Activated T-cell treated with anti-CD3 and anti-CD28 coated beads, Interleukin-2, amount 50 U/mL, for 24 hours (primary cell): ENCODE measurements at regions not wholly inside any gene's neighbourhood (a gene's known extent, or its start where the extent isn't known, plus 50 kb on each side); places are given as distances from the start of the nearest gene placed in this dataset.

Experiments
- DNase-seq: peaks from one replicate; pipeline ENCODE4 v3.0.0-alpha.2; 2020
- H3K27ac Mint-ChIP-seq: 2 replicates; pipeline ENCODE4 v1.8.0; 2020; ENCODE audit warnings: mild to moderate bottlenecking, mixed read lengths
- H3K27me3 Mint-ChIP-seq: 2 replicates; pipeline ENCODE4 v1.8.0; 2020; ENCODE audit warnings: mixed read lengths
- H3K36me3 Mint-ChIP-seq: 2 replicates; pipeline ENCODE4 v1.8.0; 2020; ENCODE audit warnings: low read depth, mixed read lengths
- H3K4me1 Mint-ChIP-seq: 2 replicates; pipeline ENCODE4 v1.8.0; 2020; ENCODE audit warnings: low read depth, mixed read lengths
- H3K4me3 Mint-ChIP-seq: 2 replicates; pipeline ENCODE4 v1.8.0; 2020; ENCODE audit warnings: mild to moderate bottlenecking, moderate library complexity, mixed read lengths
- H3K9me3 Mint-ChIP-seq: 2 replicates; pipeline ENCODE4 v1.8.0; 2020; ENCODE audit warnings: mixed read lengths

DNA sequence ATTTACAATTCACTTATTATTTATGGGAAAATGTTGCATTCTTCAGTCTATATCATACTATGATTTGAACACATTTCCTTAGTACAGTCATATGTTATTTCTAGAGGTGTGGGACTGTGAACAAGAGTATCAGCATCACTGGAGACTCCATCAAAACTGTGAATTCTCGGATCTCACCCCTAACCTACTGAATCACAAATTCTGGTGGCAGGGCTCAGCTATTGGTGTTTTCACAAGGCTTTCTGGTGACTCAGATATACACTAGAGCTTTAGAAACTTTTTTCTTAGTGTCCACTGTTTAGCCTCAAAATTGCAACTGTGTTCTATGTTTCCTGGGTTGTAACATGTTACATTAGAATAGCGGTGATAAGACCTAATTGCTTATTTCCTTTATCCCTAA is 352.9 kb upstream of the DDI1 start:
- H3K27ac Mint-ChIP-seq = no peak overlapping the region
- H3K9me3 Mint-ChIP-seq = no peaks in the 10 kb centered on the region
- H3K4me1 Mint-ChIP-seq = peaks cover 4% of the 10 kb centered on the region
- H3K4me3 Mint-ChIP-seq = no peak overlapping the region
- H3K36me3 Mint-ChIP-seq = no peaks in the 10 kb centered on the region
- peaks cover 3% of the 10 kb centered on the region for H3K27me3 Mint-ChIP-seq
- no peak for DNase-seq

GRCh38 chr11:103688924-103689323 is 347.5 kb upstream of the DDI1 start:
- Mint-ChIP-seq H3K9me3 (no peaks in the 10 kb centered on the region), H3K27me3 (peaks cover 3% of the 10 kb centered on the region), H3K27ac (no peak overlapping the region), H3K4me3 (no peak overlapping the region), H3K4me1 (no peaks in the 10 kb centered on the region), H3K36me3 (no peaks in the 10 kb centered on the region)
- DNase-seq = no peak

- Mint-ChIP-seq H3K27ac (no peak overlapping the region), H3K4me3 (no peak overlapping the region), H3K27me3 (no peaks in the 10 kb centered on the region), H3K36me3 (no peaks in the 10 kb centered on the region), H3K4me1 (no peaks in the 10 kb centered on the region), H3K9me3 (no peaks in the 10 kb centered on the region)
- DNase-seq = no peak
Observed at GRCh38 chr11:103690356-103690755, 346.1 kb upstream of the DDI1 start.

DNA sequence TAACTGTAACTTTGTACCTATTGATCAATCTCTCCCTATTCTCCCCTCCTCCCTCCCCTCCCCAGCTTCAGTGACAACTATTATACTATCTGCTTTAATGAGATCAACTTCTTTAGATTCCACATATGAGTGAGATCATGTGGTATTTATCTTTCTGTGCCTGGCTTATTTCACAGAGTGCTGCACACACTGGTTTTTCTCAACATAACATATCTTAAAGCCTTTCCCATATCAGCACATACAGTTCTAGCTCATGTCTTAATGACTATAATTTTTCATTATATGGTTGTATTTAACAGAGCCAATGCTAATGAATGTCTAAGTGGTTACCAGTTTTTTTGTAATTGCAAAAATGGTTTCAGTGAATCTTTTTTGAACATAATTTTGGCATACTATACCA is 340.3 kb upstream of the DDI1 start:
- no peaks in the 10 kb centered on the region for H3K27me3 Mint-ChIP-seq
- H3K36me3 Mint-ChIP-seq = no peaks in the 10 kb centered on the region
- H3K4me3 Mint-ChIP-seq = no peak overlapping the region
- no peak for DNase-seq
- H3K4me1 Mint-ChIP-seq = no peaks in the 10 kb centered on the region
- H3K27ac Mint-ChIP-seq = no peak overlapping the region
- H3K9me3 Mint-ChIP-seq = no peaks in the 10 kb centered on the region

GRCh38 chr11:103699216-103699615 is 337.2 kb upstream of the DDI1 start:
- no peaks in the 10 kb centered on the region for H3K36me3 Mint-ChIP-seq
- no peak for DNase-seq
- H3K27ac Mint-ChIP-seq = no peak overlapping the region
- no peaks in the 10 kb centered on the region for H3K4me1 Mint-ChIP-seq
- H3K27me3 Mint-ChIP-seq = no peaks in the 10 kb centered on the region
- no peak overlapping the region for H3K4me3 Mint-ChIP-seq
- H3K9me3 Mint-ChIP-seq = no peaks in the 10 kb centered on the region

- Mint-ChIP-seq H3K4me3 (no peak overlapping the region), H3K27me3 (no peaks in the 10 kb centered on the region), H3K9me3 (no peaks in the 10 kb centered on the region), H3K27ac (no peak overlapping the region), H3K36me3 (no peaks in the 10 kb centered on the region), H3K4me1 (no peaks in the 10 kb centered on the region)
- no peak for DNase-seq
Observed at GRCh38 chr11:103699656-103700055, 336.8 kb upstream of the DDI1 start.

DNA sequence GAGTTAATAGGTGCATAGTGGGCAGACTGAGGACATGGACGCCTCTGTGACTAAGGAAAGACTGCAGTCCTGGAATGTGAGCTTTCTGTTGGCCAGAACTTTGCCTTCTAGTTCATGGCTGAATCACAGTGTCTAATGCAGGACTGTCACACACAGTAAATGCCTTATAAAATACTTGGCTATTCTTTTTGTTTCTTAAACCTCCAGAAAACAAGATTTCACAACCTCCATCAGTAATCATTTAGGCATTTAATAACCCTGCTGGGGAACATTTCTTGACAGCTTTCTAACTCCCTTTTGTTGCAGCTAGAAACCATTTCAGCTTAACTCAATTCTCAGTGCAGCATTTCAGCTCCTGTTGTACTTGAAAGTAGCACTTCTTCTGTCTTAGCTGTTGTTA is 335.8 kb upstream of the DDI1 start:
- Mint-ChIP-seq H3K4me1 (no peaks in the 10 kb centered on the region), H3K36me3 (no peaks in the 10 kb centered on the region), H3K27ac (no peak overlapping the region), H3K4me3 (no peak overlapping the region), H3K9me3 (no peaks in the 10 kb centered on the region), H3K27me3 (no peaks in the 10 kb centered on the region)
- no peak for DNase-seq

GRCh38 chr11:103703437-103703836 is 333.0 kb upstream of the DDI1 start:
- Mint-ChIP-seq H3K9me3 (no peaks in the 10 kb centered on the region), H3K4me1 (no peaks in the 10 kb centered on the region), H3K27ac (no peak overlapping the region), H3K4me3 (no peak overlapping the region), H3K27me3 (no peaks in the 10 kb centered on the region), H3K36me3 (no peaks in the 10 kb centered on the region)
- DNase-seq = no peak

GRCh38 chr11:103703954-103704353 is 332.5 kb upstream of the DDI1 start:
- Mint-ChIP-seq H3K4me3 (no peak overlapping the region), H3K4me1 (no peaks in the 10 kb centered on the region), H3K9me3 (no peaks in the 10 kb centered on the region), H3K27ac (no peak overlapping the region), H3K27me3 (no peaks in the 10 kb centered on the region), H3K36me3 (no peaks in the 10 kb centered on the region)
- no peak for DNase-seq

DNA sequence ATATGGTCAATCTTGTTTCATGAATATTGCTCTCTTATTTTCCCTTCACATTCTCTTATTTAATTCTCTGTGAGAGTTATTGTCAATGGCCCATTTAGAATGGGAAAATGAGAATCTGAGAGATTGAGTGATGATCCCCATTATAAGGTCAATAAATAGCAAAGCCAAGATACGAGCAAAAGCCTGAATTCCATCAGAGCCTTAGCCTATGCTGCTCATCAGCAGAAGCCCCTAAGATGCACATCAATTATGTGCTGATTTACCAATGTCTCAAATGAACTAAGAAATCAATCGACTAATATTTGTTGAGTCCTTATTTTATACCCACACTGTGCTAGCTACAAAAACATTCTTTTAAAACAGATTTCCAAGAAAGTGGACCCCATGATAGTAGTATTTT is 330.8 kb upstream of the DDI1 start:
- H3K4me1 Mint-ChIP-seq = no peaks in the 10 kb centered on the region
- H3K9me3 Mint-ChIP-seq = no peaks in the 10 kb centered on the region
- DNase-seq = no peak
- no peaks in the 10 kb centered on the region for H3K36me3 Mint-ChIP-seq
- H3K27ac Mint-ChIP-seq = no peak overlapping the region
- H3K27me3 Mint-ChIP-seq = no peaks in the 10 kb centered on the region
- no peak overlapping the region for H3K4me3 Mint-ChIP-seq

GRCh38 chr11:103709371-103709770 is 327.1 kb upstream of the DDI1 start:
- DNase-seq = no peak
- Mint-ChIP-seq H3K27ac (no peak overlapping the region), H3K36me3 (no peaks in the 10 kb centered on the region), H3K4me1 (no peaks in the 10 kb centered on the region), H3K4me3 (no peak overlapping the region), H3K27me3 (no peaks in the 10 kb centered on the region), H3K9me3 (no peaks in the 10 kb centered on the region)

DNA sequence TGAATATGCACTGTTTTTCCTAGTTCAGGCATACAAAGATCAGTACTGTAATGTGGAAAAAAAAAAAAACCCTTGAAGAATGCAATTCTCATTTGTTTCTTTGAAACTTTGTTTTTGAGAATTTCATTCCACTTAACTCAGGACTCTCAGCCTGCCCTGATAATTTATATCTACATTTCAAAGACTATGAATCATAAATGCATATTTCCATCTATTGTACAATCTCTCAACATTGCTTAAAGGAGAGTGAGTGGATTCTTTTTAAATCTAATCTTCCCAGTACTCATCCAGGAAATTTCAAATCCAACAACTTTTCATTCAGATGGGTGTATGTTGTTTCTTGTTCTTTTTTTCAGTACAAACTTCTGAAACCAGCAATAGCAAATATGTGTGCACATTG is 322.2 kb upstream of the DDI1 start:
- H3K4me3 Mint-ChIP-seq = no peak overlapping the region
- H3K27me3 Mint-ChIP-seq = no peaks in the 10 kb centered on the region
- DNase-seq = no peak
- H3K36me3 Mint-ChIP-seq = no peaks in the 10 kb centered on the region
- no peak overlapping the region for H3K27ac Mint-ChIP-seq
- H3K9me3 Mint-ChIP-seq = no peaks in the 10 kb centered on the region
- H3K4me1 Mint-ChIP-seq = no peaks in the 10 kb centered on the region

DNA sequence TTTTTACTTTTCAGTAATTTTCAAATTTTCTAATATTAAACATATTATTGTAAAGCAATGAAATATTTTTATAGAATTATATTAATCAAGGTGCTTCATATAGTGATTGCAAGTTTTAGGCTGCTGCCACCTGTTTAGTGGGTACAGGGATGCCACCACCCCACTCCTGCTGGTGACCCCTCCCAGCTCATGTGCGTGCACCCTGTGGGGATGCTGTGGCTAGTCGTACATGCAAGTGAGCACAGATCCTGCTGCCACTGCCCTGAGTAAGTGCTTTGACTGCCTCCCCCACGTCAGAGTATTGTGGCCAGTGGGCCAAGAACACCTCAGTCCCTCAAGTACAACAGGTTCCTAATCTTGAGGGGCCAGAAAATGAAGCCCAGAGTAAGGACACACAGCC is 320.1 kb upstream of the DDI1 start:
- Mint-ChIP-seq H3K4me1 (no peaks in the 10 kb centered on the region), H3K27ac (no peak overlapping the region), H3K4me3 (no peak overlapping the region), H3K36me3 (no peaks in the 10 kb centered on the region), H3K27me3 (no peaks in the 10 kb centered on the region), H3K9me3 (no peaks in the 10 kb centered on the region)
- no peak for DNase-seq

GRCh38 chr11:103727262-103727661 is 309.2 kb upstream of the DDI1 start:
- no peak for DNase-seq
- H3K27me3 Mint-ChIP-seq = no peaks in the 10 kb centered on the region
- no peaks in the 10 kb centered on the region for H3K36me3 Mint-ChIP-seq
- peaks cover 10% of the 10 kb centered on the region for H3K9me3 Mint-ChIP-seq
- H3K4me3 Mint-ChIP-seq = no peak overlapping the region
- H3K4me1 Mint-ChIP-seq = no peaks in the 10 kb centered on the region
- H3K27ac Mint-ChIP-seq = no peak overlapping the region

- H3K4me3 Mint-ChIP-seq = no peak overlapping the region
- DNase-seq = no peak
- peaks cover 10% of the 10 kb centered on the region for H3K9me3 Mint-ChIP-seq
- H3K36me3 Mint-ChIP-seq = no peaks in the 10 kb centered on the region
- H3K4me1 Mint-ChIP-seq = no peaks in the 10 kb centered on the region
- no peak overlapping the region for H3K27ac Mint-ChIP-seq
- no peaks in the 10 kb centered on the region for H3K27me3 Mint-ChIP-seq
Observed at GRCh38 chr11:103729617-103730016, 306.8 kb upstream of the DDI1 start.

DNA sequence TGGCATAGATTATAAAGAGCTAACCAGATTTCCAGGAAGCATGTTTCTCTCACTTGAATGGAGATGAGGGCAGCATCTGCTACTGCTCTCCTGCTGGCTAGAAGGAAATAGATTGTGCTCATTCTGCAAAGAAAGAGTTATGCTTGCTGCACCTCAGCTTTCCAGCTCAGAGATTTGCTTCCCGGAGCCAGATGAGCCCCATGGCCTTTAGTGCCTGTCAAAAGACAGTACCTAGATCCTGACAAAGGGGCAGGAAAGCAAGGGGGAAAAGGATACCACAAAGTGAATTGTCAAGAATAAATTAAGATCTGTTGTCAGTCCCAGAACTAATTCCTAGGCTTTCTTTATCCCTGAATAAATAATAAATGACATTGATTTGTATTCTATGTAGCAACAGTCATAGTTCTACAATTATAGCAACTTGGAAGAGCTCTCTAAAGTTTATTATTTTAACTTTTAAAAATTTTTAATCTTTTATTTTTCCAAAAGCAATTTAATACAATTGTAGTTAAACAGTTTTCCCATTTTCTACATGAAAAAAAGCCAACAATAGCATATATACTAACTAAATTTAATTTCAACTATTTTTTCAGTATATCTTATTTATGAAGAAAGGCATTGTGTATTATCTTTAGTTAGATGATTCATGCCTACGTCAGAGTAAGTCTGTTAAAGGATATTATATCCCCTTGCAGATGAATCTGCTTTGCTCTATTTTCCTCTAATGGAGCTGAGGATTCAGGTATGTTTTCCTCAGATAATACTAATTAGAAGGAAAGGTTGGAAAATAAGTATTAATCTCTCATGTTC is 306.1 kb upstream of the DDI1 start:
- H3K27ac Mint-ChIP-seq = no peak overlapping the region
- no peaks in the 10 kb centered on the region for H3K4me1 Mint-ChIP-seq
- no peak for DNase-seq
- no peaks in the 10 kb centered on the region for H3K27me3 Mint-ChIP-seq
- no peak overlapping the region for H3K4me3 Mint-ChIP-seq
- H3K36me3 Mint-ChIP-seq = no peaks in the 10 kb centered on the region
- peaks cover 10% of the 10 kb centered on the region for H3K9me3 Mint-ChIP-seq
